ENCODE measurements at regions not wholly inside any gene's neighbourhood (a gene's known extent, or its start where the extent isn't known, plus 50 kb on each side); places are given as distances from the start of the nearest gene placed in this dataset.

DNA sequence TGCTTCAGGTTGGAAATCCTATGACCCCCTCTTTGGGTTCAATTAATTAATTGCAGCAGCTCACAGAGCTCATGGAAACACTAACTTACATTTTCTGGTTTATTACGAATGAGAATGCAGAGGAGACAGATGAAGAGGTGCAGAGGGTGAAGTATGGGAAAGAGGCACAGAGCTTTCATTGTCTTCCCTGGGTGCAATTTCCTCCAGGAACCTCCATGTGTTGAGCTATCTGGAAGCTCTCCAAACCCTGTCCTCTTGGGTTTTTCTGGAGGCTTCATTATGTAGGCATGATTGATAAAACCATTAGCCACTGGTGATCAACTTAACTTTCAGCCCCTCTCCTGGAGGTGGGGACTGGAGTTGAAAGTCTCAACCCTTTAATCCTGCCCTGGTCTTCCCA, 133.0 kb upstream of the AUTS2 start:
- TF ChIP-seq SIN3A (IDR thresholded peaks at IDR 0.05; ENCODE audit: borderline replicate concordance, insufficient read depth, low read length) = no peak
- TF ChIP-seq POLR2AphosphoS5 (IDR thresholded peaks at IDR 0.05; ENCODE audit: low read depth, low read length) = no peak

DNA sequence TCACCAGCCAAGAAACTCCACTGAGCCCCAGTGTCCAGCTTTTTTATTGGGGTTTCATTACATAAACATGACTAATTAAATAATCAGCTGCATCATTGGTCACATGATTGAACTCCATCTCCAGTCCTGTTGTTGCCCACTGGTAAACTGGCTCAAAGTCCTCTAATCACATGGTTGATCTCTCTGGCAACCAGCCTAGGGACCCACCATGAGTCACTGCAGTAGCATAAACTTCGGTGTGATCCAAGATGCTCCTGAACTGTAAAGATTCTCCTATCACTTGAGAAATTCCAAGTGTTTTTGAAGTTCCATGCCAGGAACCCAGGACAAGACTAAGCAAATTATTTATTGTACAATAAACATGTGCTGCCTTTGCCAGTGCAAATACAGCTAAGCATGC, 130.4 kb upstream of the AUTS2 start:
- TF ChIP-seq TAF1 (IDR thresholded peaks at IDR 0.05; ENCODE audit: borderline replicate concordance, insufficient read depth, low read length) (no peak), REST (IDR thresholded peaks at IDR 0.05; ENCODE audit: insufficient read depth in 1 of 2, low read depth in 2 of 2, low read length in 2 of 2) (no peak), FOXP2 (optimal IDR thresholded peaks at IDR 0.05; ENCODE audit: borderline replicate concordance, extremely low read depth, extremely low read length, insufficient read depth) (no peak), SIN3A (IDR thresholded peaks at IDR 0.05; ENCODE audit: borderline replicate concordance, insufficient read depth, low read length) (no peak), POLR2AphosphoS5 (IDR thresholded peaks at IDR 0.05; ENCODE audit: low read depth, low read length) (no peak)

GRCh38 chr7:69476416-69476815, 121.9 kb upstream of the AUTS2 start:
- no peak for TF ChIP-seq REST (IDR thresholded peaks at IDR 0.05; ENCODE audit: insufficient read depth in 1 of 2, low read depth in 2 of 2, low read length in 2 of 2)
- no peak for TF ChIP-seq FOXP2 (optimal IDR thresholded peaks at IDR 0.05; ENCODE audit: borderline replicate concordance, extremely low read depth, extremely low read length, insufficient read depth)
- no peak for TF ChIP-seq SIN3A (IDR thresholded peaks at IDR 0.05; ENCODE audit: borderline replicate concordance, insufficient read depth, low read length)
- TF ChIP-seq TAF1 (IDR thresholded peaks at IDR 0.05; ENCODE audit: borderline replicate concordance, insufficient read depth, low read length) = no peak
- no peak for TF ChIP-seq POLR2AphosphoS5 (IDR thresholded peaks at IDR 0.05; ENCODE audit: low read depth, low read length)

GRCh38 chr7:69482676-69483075, 115.6 kb upstream of the AUTS2 start:
- no peak for TF ChIP-seq FOXP2 (optimal IDR thresholded peaks at IDR 0.05; ENCODE audit: borderline replicate concordance, extremely low read depth, extremely low read length, insufficient read depth)
- no peak for TF ChIP-seq SIN3A (IDR thresholded peaks at IDR 0.05; ENCODE audit: borderline replicate concordance, insufficient read depth, low read length)
- TF ChIP-seq REST (IDR thresholded peaks at IDR 0.05; ENCODE audit: insufficient read depth in 1 of 2, low read depth in 2 of 2, low read length in 2 of 2) = no peak
- TF ChIP-seq POLR2AphosphoS5 (IDR thresholded peaks at IDR 0.05; ENCODE audit: low read depth, low read length) = no peak
- no peak for TF ChIP-seq TAF1 (IDR thresholded peaks at IDR 0.05; ENCODE audit: borderline replicate concordance, insufficient read depth, low read length)

- TF ChIP-seq POLR2AphosphoS5 (IDR thresholded peaks at IDR 0.05; ENCODE audit: low read depth, low read length) = no peak
- no peak for TF ChIP-seq FOXP2 (optimal IDR thresholded peaks at IDR 0.05; ENCODE audit: borderline replicate concordance, extremely low read depth, extremely low read length, insufficient read depth)
- TF ChIP-seq REST (IDR thresholded peaks at IDR 0.05; ENCODE audit: insufficient read depth in 1 of 2, low read depth in 2 of 2, low read length in 2 of 2) = no peak
- TF ChIP-seq TAF1 (IDR thresholded peaks at IDR 0.05; ENCODE audit: borderline replicate concordance, insufficient read depth, low read length) = no peak
- TF ChIP-seq SIN3A (IDR thresholded peaks at IDR 0.05; ENCODE audit: borderline replicate concordance, insufficient read depth, low read length) = no peak
Measured at GRCh38 chr7:69489533-69489932, 108.7 kb upstream of the AUTS2 start.

All from PFSK-1 (cell line).